Stimulated activated CD4-positive, alpha-beta T cell treated with anti-CD3 and anti-CD28 coated beads, TNF-alpha, amount 100 ng/mL, for 24 hours (primary cell): ENCODE measurements at regions not wholly inside any gene's neighbourhood (a gene's known extent, or its start where the extent isn't known, plus 50 kb on each side); places are given as distances from the start of the nearest gene placed in this dataset.
A peak's percentile ranks its signal among the peaks of the same experiment; 100 is the strongest.

Experiments used
- DNase-seq, 3 experiments: peaks; one replicate each; pipeline ENCODE4 v3.0.0-alpha.2; 2020; ENCODE audit warnings: low read depth in 3 of 3

GRCh38 chr12:62106547-62107185 is 153.5 kb upstream of the USP15 start:
- DNase-seq = no peak

- no peak for DNase-seq
These were observed 146.7 kb upstream of the USP15 start for GRCh38 chr12:62113366-62114011.

- DNase-seq = no peak
These were observed 143.2 kb upstream of the USP15 start for GRCh38 chr12:62116986-62117385.

GRCh38 chr12:62123721-62124203 is 136.4 kb upstream of the USP15 start:
- DNase-seq = peak in 2 of 3 experiments; percentile 5 to 15

- DNase-seq = no peak
These were observed 132.7 kb upstream of the USP15 start for GRCh38 chr12:62127516-62127915.

GRCh38 chr12:62128175-62128975 is 131.8 kb upstream of the USP15 start:
- no peak for DNase-seq

- no peak for DNase-seq
These were observed 130.9 kb upstream of the USP15 start for GRCh38 chr12:62129291-62129690.

- DNase-seq = no peak
These were observed 129.8 kb upstream of the USP15 start for GRCh38 chr12:62130402-62130801.

GRCh38 chr12:62130834-62131552 is 129.2 kb upstream of the USP15 start:
- no peak for DNase-seq

GRCh38 chr12:62133440-62133839 is 126.8 kb upstream of the USP15 start:
- DNase-seq = no peak

GRCh38 chr12:62135553-62136200 is 124.5 kb upstream of the USP15 start:
- no peak for DNase-seq

GRCh38 chr12:62136496-62136895 is 123.7 kb upstream of the USP15 start:
- DNase-seq = no peak

- DNase-seq = no peak
These were observed 121.7 kb upstream of the USP15 start for GRCh38 chr12:62138527-62138926.

- DNase-seq = no peak
These were observed 113.9 kb upstream of the USP15 start for GRCh38 chr12:62146318-62146717.

GRCh38 chr12:62158013-62158412 is 102.2 kb upstream of the USP15 start:
- no peak for DNase-seq

- DNase-seq = no peak
These were observed 101.5 kb upstream of the USP15 start for GRCh38 chr12:62158461-62159360.

- no peak for DNase-seq
These were observed 98.0 kb upstream of the USP15 start for GRCh38 chr12:62162214-62162613.

GRCh38 chr12:62163368-62163767 is 96.8 kb upstream of the USP15 start:
- no peak for DNase-seq

- no peak for DNase-seq
These were observed 96.2 kb upstream of the USP15 start for GRCh38 chr12:62164036-62164435.

GRCh38 chr12:62166525-62166924 is 93.7 kb upstream of the USP15 start:
- DNase-seq = no peak
